ENCODE measurements at regions not wholly inside any gene's neighbourhood (a gene's known extent, or its start where the extent isn't known, plus 50 kb on each side); places are given as distances from the start of the nearest gene placed in this dataset.

- no peak for DNase-seq
- intact Hi-C loops (cut with DNase I; ENCODE audit: low total_unique reads) = no loop called here
- WGBS, 2 donors = 67 to 83% methylated on average over 1 of the region's 1 CpG
- no peaks in the 10 kb centered on the region for H3K4me1 ChIP-seq
- H3K27ac ChIP-seq = no peak overlapping the region
- no peak for TF ChIP-seq POLR2A (IDR thresholded peaks at IDR 0.05)
- TF ChIP-seq, protein P1, sequence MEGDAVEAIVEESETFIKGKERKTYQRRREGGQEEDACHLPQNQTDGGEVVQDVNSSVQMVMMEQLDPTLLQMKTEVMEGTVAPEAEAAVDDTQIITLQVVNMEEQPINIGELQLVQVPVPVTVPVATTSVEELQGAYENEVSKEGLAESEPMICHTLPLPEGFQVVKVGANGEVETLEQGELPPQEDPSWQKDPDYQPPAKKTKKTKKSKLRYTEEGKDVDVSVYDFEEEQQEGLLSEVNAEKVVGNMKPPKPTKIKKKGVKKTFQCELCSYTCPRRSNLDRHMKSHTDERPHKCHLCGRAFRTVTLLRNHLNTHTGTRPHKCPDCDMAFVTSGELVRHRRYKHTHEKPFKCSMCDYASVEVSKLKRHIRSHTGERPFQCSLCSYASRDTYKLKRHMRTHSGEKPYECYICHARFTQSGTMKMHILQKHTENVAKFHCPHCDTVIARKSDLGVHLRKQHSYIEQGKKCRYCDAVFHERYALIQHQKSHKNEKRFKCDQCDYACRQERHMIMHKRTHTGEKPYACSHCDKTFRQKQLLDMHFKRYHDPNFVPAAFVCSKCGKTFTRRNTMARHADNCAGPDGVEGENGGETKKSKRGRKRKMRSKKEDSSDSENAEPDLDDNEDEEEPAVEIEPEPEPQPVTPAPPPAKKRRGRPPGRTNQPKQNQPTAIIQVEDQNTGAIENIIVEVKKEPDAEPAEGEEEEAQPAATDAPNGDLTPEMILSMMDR (IDR thresholded peaks at IDR 0.05) = no peak
- no peaks in the 10 kb centered on the region for H3K27me3 ChIP-seq
- H3K4me3 ChIP-seq = no peak overlapping the region
- H3K36me3 ChIP-seq (ENCODE audit: low read depth, missing control alignments) = no peaks in the 10 kb centered on the region
- no peaks in the 10 kb centered on the region for H3K9me3 ChIP-seq
Observed at GRCh38 chr10:94101894-94102293, 108.2 kb downstream of the PLCE1 start.

DNA sequence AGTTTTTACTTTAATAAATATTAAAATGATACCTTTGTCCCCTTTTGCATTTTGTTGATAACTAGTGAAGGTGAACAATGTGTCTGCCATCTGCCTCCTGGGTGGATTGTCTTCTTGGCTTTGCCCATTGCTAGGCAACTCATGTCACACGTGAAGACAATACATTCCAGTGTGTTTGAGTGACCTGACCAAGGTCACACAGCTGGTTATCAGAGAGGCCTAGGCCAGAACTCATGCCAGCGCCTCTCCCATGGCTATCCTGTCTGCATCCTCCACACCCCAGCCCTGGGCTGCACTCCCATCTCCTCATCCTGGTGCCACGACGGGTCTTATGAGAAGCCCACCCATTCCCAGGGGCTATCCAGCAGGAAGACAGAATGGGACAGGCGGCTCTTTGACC lies 108.7 kb downstream of the PLCE1 start:
- WGBS, 2 donors = 58 to 80% methylated on average over 4 to 5 of the region's 5 CpGs
- no peak for TF ChIP-seq POLR2A (IDR thresholded peaks at IDR 0.05)
- TF ChIP-seq, protein P1 (IDR thresholded peaks at IDR 0.05) = no peak
- Histone ChIP-seq H3K9me3 (no peaks in the 10 kb centered on the region), H3K27me3 (no peaks in the 10 kb centered on the region), H3K4me1 (no peaks in the 10 kb centered on the region), H3K27ac (no peak overlapping the region), H3K4me3 (no peak overlapping the region), H3K36me3 (ENCODE audit: low read depth, missing control alignments) (no peaks in the 10 kb centered on the region)
- peak; percentile 43 for DNase-seq
- intact Hi-C loops (cut with DNase I; ENCODE audit: low total_unique reads) = no loop called here

DNA sequence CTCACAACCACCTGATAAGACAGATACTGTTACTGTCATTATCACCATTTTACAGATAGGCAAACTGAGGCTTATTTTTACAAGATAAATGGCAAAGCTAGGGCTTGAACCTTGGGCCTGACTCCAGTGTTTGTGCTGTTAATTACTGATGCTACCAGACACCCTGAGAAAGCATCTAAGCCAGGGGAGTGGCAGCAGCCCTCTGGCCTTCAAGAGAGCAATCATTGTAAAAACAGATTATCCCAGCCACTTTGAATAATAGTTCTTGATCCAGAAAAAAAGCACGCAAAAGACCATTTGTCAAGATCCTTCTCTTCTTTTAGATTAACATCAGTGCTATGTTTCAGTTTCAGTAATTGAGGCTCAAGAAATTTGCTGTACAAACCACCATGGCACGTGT lies 109.5 kb downstream of the PLCE1 start:
- H3K27me3 ChIP-seq = no peaks in the 10 kb centered on the region
- no peaks in the 10 kb centered on the region for H3K4me1 ChIP-seq
- WGBS, 2 donors = 55 to 69% methylated on average over 2 of the region's 2 CpGs
- no peaks in the 10 kb centered on the region for H3K9me3 ChIP-seq
- DNase-seq = no peak
- intact Hi-C loops (cut with DNase I; ENCODE audit: low total_unique reads) = no loop called here
- H3K27ac ChIP-seq = no peak overlapping the region
- TF ChIP-seq, protein P1 (IDR thresholded peaks at IDR 0.05) = no peak
- TF ChIP-seq POLR2A (IDR thresholded peaks at IDR 0.05) = no peak
- no peak overlapping the region for H3K4me3 ChIP-seq
- no peaks in the 10 kb centered on the region for H3K36me3 ChIP-seq (ENCODE audit: low read depth, missing control alignments)

DNA sequence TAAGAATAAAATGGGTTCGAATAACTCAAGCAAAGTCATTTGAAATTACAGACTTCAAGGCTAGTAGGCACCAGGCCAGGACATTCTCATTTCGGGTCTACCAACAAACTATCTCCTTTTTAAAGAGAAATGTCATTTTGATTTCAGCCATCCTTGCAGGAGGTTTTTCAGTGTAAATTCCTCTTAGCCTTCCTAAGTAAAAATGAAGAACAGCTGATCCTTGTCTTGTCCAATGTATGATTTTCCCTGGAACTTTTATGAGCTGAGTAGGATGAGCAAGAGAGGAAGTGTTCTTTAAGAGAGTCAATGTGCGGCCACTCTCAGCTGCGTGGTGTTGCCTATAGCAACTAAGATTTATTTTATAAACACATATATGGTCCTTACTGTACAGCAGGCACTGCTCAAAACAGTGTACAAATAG lies 110.1 kb downstream of the PLCE1 start:
- intact Hi-C loops (cut with DNase I; ENCODE audit: low total_unique reads) = no loop called here
- TF ChIP-seq POLR2A (IDR thresholded peaks at IDR 0.05) = no peak
- TF ChIP-seq, protein P1 (IDR thresholded peaks at IDR 0.05) = no peak
- no peak for DNase-seq
- WGBS, 2 donors = 50 to 57% methylated on average over 4 of the region's 4 CpGs
- Histone ChIP-seq H3K27me3 (no peaks in the 10 kb centered on the region), H3K36me3 (ENCODE audit: low read depth, missing control alignments) (no peaks in the 10 kb centered on the region), H3K27ac (no peak overlapping the region), H3K4me3 (no peak overlapping the region), H3K4me1 (no peaks in the 10 kb centered on the region), H3K9me3 (no peaks in the 10 kb centered on the region)

DNA sequence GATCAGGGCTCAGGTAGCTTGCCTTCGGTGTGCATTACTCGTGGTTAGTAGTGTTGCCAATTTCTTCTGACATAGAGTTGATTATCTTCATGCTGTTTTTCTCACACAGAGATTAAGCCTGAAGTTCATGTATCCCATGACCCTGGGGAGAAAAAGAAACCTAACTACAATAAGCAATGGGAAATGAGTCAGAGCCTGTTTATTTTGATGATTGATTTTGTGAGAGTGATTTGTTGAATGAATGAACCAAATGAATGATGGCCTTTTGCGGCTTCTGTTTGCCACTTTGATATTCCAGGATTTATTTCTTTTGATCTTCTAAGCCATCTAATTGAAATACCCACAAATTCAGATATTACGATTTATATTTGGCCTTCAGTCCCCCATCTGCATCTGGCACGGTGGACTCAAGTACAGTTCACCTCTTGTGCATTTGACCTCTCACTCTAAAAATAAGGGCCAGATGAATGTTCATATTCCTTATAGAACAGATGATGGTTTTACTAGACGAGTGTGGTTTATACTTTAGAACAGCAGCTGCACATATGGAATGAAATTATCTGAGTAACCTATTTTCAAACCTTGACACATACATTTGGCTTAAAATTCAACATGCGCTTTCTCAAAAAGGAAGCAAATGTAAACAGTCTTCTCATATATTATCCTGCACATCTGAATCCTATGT lies 110.7 kb downstream of the PLCE1 start:
- WGBS, 2 donors = 78% methylated on average over 7 of the region's 7 CpGs
- Histone ChIP-seq H3K27me3 (no peaks in the 10 kb centered on the region), H3K9me3 (no peaks in the 10 kb centered on the region), H3K36me3 (ENCODE audit: low read depth, missing control alignments) (no peaks in the 10 kb centered on the region), H3K4me3 (no peak overlapping the region), H3K27ac (no peak overlapping the region), H3K4me1 (no peaks in the 10 kb centered on the region)
- DNase-seq = no peak
- intact Hi-C loops (cut with DNase I; ENCODE audit: low total_unique reads) = no loop called here
- TF ChIP-seq, protein P1 (IDR thresholded peaks at IDR 0.05) = no peak
- no peak for TF ChIP-seq POLR2A (IDR thresholded peaks at IDR 0.05)

Measured in testis (tissue), 2 donors.